ES-I3 (cell line): ENCODE measurements at regions not wholly inside any gene's neighbourhood (a gene's known extent, or its start where the extent isn't known, plus 50 kb on each side); places are given as distances from the start of the nearest gene placed in this dataset.

Source experiments
- H3K36me3 ChIP-seq: 2 replicates; pipeline ENCODE4 v1.6.1; 2013; ENCODE audit warnings: mild to moderate bottlenecking, low read length, control low read depth, moderate library complexity; ENCODE audit not compliant: insufficient read depth
- H3K4me1 ChIP-seq: 2 replicates; pipeline ENCODE4 v1.6.1; 2013; ENCODE audit warnings: mild to moderate bottlenecking, control low read depth, low read length; ENCODE audit not compliant: insufficient read depth
- H3K9ac ChIP-seq: 2 replicates; pipeline ENCODE4 v1.6.1; 2013; ENCODE audit warnings: low read depth, mild to moderate bottlenecking, low read length, moderate library complexity
- H3K9me3 ChIP-seq: 2 replicates; pipeline ENCODE4 v1.6.1; 2013; ENCODE audit warnings: mild to moderate bottlenecking, low read length, moderate library complexity; ENCODE audit not compliant: control insufficient read depth, insufficient read depth

DNA sequence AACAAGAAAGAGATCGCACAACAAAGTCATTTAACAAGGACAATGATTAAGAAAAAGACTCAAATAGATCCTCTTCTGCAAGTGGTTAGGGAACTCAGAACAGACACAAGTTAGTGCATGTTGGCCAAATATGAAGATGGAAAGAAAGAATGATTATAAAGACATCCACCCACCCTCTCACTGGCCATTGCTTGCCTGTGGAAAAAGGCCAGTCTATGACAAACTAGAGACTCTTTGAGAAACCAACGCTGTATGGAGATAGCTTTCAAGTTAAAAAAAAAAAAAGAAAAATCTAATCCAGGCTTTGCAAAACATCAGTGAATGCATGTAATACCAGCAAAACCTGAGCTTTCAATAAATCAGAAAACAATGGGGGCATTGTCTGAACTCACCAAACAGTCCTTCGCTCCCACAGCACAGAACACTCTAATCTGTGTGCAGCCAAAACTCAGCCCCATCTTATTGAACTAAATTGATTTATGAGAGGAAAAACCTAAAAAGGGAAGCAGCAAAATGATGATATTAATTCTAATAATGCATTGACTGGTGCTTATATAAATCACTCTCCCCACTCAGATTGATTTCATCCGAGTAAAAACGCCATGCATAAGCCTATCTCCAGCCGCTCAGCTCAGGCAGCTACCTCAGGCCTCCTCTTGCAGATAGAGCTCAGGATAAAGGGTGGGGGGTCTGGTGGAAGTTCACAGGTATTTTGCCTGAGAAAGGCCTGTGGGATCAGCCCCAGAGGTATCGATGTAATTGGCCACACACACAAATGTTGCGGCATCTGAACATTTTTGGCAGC lies 547.1 kb downstream of the CCDC171 start:
- no peaks in the 10 kb centered on the region for H3K36me3 ChIP-seq
- H3K9me3 ChIP-seq, result no peaks in the 10 kb centered on the region
- H3K4me1 ChIP-seq, result no peaks in the 10 kb centered on the region
- no peak overlapping the region for H3K9ac ChIP-seq

DNA sequence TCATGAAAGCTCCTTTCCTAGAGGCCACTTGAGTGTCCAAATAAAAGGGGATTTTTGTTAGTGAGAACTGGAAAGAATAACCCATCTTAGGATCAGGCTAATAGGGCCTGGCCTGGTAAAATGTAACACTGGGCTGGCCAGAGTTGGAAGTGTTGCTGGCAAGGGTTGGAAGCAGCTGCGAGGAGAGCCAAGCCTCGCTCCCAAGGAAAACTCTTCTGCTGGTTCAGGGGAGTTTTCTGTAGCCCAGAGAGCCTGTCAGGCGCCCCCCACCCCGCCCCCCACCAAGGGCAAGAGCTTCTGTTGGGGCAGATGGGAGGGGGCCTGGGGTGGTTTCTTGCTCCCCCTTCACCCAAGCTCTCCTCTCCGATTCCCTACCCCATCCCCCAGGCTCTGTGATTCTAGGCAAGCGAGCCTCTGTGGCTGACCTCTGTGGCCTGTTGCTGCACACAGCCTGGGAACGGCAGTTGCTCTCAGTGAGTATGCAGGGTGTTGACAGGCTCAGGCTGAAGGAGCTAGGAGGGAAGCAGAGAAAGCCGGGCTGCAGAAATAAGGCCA lies 547.8 kb downstream of the CCDC171 start:
- Histone ChIP-seq H3K9ac (no peak overlapping the region), H3K4me1 (no peaks in the 10 kb centered on the region), H3K36me3 (no peaks in the 10 kb centered on the region), H3K9me3 (no peaks in the 10 kb centered on the region)

DNA sequence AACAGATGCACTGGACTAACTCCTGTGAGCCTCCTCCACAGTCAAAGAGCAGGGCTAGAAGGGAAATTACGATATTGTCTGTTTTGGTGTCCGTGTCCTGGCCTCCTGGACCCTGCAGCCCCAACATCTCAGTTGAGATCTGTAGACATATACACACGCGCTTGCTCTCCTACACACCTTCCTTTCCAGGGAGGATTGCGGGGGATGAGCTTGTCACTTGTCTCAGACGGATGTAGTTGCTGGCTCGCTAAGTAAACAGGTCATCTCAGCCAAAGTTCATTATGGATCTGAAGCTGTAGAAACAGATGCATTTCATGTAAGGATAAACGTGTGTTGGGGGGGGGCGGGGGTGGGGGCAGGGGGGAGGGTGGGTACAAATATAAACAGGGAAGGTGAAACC lies 549.3 kb downstream of the CCDC171 start:
- peaks cover 9% of the 10 kb centered on the region for H3K4me1 ChIP-seq
- H3K9ac ChIP-seq, result no peak overlapping the region
- no peaks in the 10 kb centered on the region for H3K9me3 ChIP-seq
- no peaks in the 10 kb centered on the region for H3K36me3 ChIP-seq

DNA sequence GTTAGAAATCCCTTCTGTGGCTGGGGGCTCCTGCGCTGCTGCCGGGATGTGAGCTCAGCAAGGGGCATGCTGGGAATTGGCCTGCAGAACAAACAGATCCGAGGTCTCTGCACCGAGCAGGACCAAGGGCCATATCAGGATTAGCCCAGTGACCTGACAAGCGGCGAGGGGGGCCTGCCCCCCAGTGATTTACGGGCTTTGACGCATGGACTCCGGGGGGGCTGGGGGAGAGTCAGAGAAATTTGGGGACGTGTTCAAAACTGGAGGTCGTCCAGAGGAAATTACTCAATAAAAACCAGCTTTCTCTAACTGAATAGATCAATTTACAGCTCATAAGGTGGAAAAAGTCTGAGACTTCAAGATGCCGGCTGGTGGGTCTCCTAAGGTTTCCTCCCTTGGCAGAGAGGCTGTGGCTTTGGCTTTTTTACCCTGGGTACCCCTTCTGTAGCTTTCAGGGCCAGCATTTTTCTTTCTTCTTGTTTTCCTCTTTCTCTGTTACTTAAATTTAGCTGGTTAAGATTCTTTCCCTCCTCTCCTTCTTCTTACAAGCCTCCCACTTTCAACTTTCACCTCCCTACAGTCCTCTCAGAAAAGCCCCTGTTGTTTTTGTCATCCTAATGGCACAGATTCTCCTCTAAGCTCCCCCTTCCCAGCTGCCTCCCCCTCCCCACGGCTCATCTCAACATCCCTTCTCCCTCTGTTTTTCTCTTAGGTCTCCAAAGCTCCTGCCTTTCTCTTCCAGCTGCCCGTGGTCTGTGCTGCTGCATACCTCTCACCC lies 551.0 kb downstream of the CCDC171 start:
- Histone ChIP-seq H3K9me3 (no peaks in the 10 kb centered on the region), H3K9ac (no peak overlapping the region), H3K4me1 (peaks cover 9% of the 10 kb centered on the region), H3K36me3 (no peaks in the 10 kb centered on the region)

DNA sequence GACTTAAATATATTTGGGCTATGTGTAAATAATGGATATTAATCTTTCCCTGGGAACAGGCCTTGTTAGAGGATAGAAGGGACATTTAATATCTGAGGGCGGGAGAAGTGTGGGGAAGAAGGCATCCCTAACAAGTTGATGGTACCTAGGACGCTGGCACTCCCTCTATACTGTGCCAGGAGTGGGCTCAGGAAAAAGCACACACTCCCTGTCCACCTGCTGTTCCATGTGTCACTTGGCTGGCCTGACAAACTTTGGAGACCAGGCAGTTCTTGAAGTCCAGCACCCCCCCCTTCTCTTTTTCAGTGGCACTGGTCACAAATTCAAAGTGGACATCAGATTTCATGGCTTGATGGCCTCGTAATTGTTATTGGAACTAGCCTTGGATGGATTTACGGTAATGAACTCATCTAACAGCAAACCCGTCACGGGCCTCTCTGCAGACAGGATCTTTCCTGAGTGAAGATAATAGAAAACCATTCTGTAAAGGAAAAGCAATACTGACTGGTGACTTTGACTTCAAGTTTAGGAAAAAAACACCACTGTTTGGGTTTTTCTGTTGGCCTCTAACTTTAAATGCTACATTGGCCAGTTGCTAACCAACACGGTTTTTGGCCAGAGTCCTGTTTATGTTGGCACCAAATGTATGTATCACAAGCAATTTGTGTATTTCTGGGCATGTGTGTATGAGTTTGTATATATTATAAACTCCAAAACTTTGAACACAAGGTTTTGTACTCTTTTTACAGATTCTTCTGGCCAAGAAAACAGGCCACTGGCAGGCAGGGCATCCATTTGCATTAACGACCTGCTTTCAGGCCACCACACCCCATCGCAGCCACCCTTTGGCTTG lies 552.6 kb downstream of the CCDC171 start:
- Histone ChIP-seq H3K9ac (no peak overlapping the region), H3K4me1 (peaks cover 9% of the 10 kb centered on the region)

DNA sequence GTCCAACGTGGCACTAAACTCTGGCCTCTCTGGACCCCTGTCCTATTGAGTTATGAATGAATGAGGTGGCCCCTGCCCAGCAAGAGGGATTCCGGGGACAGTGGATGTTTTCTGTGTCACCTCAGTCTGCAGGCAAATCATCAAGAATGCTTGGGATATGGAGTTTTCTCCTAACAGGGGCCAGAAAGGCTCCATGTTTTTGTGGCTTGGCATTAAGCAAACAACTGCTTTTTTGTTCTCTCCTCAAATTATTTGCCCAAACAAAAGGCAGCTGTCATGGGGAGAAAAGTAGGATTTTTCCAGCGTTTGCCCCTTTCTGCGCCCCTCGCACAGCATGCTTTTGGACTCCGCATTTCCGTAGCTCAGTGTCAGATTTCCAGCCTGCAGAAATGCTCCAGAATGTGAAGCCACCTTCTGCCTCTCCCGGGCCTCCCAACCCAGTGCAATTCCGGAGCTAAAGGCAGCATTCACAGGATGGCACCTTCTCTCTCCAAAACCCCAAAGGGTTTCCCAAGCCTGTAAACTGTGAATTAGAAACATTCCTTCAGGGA lies 553.3 kb downstream of the CCDC171 start:
- Histone ChIP-seq H3K4me1 (peaks cover 9% of the 10 kb centered on the region), H3K9ac (no peak overlapping the region), H3K36me3 (no peaks in the 10 kb centered on the region), H3K9me3 (no peaks in the 10 kb centered on the region)

More for the DNA sequence above, 552.6 kb downstream of the CCDC171 start:
- no peaks in the 10 kb centered on the region for H3K36me3 ChIP-seq
- no peaks in the 10 kb centered on the region for H3K9me3 ChIP-seq

DNA sequence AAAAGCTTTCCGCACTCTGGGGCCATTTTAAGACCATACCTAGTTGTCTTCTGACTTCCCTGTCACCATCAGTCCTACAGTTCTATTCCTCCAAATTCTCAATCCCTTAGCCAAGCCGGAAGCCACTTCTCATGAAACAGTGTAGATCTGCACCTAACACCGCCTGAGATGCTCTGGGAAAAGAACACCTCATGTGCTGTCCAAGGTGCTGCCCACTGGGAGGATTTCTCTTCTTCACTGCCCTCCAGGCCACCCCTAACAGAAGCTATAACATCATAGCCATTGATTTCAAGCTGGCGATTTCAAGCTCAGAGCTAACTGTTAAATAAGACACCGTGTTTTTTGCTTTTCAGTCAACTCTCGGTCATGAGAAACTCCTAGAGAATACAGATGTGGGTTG lies 559.3 kb downstream of the CCDC171 start:
- no peak overlapping the region for H3K9ac ChIP-seq
- H3K4me1 ChIP-seq, result no peaks in the 10 kb centered on the region
- H3K36me3 ChIP-seq, result no peaks in the 10 kb centered on the region
- H3K9me3 ChIP-seq, result no peaks in the 10 kb centered on the region

DNA sequence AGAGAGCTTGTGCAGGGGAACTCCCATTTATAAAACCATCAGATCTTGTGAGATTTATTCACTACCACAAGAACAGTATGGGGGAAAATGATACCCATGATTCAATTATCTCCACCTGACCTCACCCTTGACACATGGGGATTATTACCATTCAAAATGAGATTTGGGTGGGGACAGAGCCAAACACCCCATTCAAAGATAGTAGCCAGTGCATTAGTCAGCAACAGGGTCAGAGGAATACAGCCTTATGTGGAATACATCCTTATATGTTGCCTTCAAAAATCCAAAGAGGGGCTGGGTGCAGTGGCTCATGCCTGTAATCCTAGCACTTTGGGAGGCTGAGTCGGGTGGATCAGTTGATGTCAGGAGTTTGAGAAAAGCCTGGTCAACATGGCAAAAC lies 563.2 kb downstream of the CCDC171 start:
- H3K36me3 ChIP-seq, result no peaks in the 10 kb centered on the region
- no peaks in the 10 kb centered on the region for H3K9me3 ChIP-seq
- H3K4me1 ChIP-seq, result peaks cover 12% of the 10 kb centered on the region
- no peak overlapping the region for H3K9ac ChIP-seq

DNA sequence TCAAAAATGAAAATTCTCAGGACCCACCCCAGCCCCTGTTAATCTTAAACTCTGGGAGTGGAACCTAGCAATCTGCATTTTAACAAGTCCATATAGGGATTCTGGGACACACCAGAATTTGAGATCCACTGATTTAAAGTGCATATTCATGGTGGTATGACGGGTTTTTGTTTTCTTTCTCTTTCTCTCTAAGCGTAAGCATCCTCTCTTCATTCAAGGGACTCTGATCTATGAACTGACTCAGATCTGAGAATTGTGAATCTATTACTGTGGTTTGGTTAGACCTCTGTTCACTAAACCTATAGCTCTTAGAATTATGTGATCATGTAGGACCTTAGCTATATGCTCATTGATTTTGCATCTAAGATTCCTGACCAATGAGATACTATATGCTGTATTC lies 565.2 kb downstream of the CCDC171 start:
- H3K36me3 ChIP-seq, result no peaks in the 10 kb centered on the region
- no peaks in the 10 kb centered on the region for H3K9me3 ChIP-seq
- H3K9ac ChIP-seq, result no peak overlapping the region
- peaks cover 13% of the 10 kb centered on the region for H3K4me1 ChIP-seq

DNA sequence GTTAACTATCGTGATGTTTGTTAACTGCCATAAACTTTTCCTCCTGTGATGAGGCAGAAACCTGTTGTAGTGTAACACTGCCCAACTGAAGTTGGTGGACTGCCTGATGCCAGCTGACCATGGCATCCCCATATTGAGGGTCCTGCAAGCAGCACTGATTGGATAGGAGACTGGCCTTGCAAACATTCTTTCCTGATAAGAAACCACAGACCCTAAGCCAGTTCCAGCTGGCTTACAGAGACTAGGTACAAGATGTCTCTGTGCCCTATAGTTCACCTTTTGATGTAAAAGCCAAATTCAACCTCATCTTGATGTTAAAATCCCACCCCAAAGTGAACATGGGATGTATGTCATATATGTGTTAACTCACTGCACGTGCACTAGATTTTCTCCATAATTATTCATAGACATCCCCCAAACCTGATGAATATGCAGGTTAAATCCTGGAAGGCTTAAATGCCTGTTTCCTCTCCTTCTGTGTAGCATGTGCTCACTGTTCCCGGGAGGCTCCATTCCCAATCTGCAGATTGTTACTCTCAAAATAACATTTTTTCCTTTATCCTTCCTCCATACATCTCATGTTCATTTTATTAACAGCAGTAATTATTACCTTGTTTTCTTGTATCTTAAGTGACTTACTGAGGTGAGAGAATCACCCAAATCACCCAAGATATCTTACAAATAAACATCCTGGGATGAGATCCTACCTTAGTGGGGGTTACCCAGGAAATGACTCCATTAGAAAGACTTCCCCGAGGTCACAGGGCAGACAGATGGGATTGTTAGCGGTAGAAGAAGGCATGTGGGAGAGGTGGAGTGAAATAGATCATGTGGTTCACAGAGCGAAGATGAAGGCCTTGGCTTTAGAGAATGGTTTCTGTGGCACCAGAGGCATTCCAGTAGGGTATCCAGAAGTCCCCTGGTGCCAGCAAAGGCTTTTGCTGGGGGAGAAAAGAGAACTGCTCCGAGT lies 566.7 kb downstream of the CCDC171 start:
- Histone ChIP-seq H3K9ac (no peak overlapping the region), H3K36me3 (no peaks in the 10 kb centered on the region), H3K4me1 (peaks cover 13% of the 10 kb centered on the region), H3K9me3 (no peaks in the 10 kb centered on the region)

DNA sequence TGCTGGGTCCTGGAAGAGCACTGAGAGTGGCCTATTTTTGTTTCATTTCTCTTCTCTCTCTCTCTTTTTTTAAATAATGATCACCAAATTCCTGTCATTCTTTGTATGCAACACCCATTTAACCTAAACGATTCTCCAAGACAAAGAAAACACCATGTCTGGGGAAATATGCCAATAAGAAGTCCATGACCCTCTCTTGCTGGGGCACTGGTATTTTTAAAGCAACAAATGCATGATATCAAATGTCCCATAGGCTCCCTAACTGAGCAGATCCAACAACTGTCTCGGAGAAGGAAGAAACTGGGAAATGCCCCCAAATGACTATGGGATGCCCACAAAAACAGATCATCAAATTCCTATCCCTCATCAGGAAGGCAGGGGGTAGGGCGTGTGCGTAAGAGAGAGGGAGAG lies 567.4 kb downstream of the CCDC171 start:
- Histone ChIP-seq H3K9ac (no peak overlapping the region), H3K9me3 (no peaks in the 10 kb centered on the region), H3K4me1 (peaks cover 13% of the 10 kb centered on the region), H3K36me3 (no peaks in the 10 kb centered on the region)

DNA sequence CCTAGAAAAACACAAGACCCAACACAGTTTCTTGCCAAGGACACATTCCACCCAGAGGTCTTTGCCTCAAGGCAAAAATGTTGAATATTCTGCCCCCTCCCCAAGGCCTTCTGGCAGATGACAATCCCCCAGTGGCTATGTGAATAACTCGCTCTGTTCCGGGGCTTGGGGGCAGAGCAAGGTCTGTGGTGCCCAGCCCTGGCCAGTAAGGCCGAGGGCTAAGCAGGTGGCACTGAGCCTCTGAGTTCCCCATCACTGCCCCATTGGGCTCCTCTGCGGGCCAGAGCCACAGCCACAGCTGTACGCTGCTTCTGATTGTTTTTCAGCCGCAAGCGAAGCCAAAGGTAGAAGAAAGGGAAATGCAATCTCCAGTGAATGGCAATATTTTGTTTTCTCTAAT lies 567.9 kb downstream of the CCDC171 start:
- Histone ChIP-seq H3K9me3 (no peaks in the 10 kb centered on the region), H3K36me3 (no peaks in the 10 kb centered on the region), H3K4me1 (peaks cover 13% of the 10 kb centered on the region), H3K9ac (no peak overlapping the region)

DNA sequence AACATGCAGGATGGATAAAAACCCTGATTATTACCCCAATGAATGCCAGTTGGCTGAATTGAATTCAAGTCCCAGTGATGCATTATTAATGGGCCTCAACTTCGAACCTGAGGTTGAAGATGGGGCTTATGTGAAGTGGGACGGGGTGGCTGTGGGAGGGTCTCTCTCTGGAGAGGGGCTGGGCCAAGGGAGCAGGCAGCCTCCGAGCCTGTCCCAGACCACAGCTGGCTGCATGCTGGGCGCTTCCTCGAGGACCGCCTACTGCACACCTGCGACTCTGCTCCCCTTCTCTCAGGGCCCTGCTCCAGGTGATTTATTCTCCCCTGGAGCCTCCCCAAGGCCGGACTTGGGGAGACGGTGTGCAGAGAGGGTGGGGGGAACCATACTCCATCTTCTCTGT lies 568.3 kb downstream of the CCDC171 start:
- Histone ChIP-seq H3K4me1 (peaks cover 13% of the 10 kb centered on the region), H3K9ac (no peak overlapping the region), H3K9me3 (no peaks in the 10 kb centered on the region), H3K36me3 (no peaks in the 10 kb centered on the region)
